ENCODE measurements at regions not wholly inside any gene's neighbourhood (a gene's known extent, or its start where the extent isn't known, plus 50 kb on each side); places are given as distances from the start of the nearest gene placed in this dataset.

GRCh38 chr4:22196551-22196950, 248.0 kb upstream of the KCNIP4 start:
- H3K9me3 ChIP-seq (ENCODE audit: control insufficient read depth, insufficient read depth, low read depth, low read length), result no peaks in the 10 kb centered on the region
- H3K4me3 ChIP-seq (ENCODE audit: low read depth, low read length), result no peak overlapping the region
- H3K4me1 ChIP-seq (ENCODE audit: control insufficient read depth, insufficient read depth, low read length), result no peaks in the 10 kb centered on the region
- POLR2A ChIA-PET, result no interaction called here
- TF ChIP-seq RBAK (tag by site-specific recombination; IDR thresholded peaks at IDR 0.05) (no peak), ZNF132 (tag by site-specific recombination; IDR thresholded peaks at IDR 0.05; ENCODE audit: borderline replicate concordance) (no peak), KLF8 (tag by site-specific recombination; IDR thresholded peaks at IDR 0.05) (no peak), ZNF585B (tag by site-specific recombination; IDR thresholded peaks at IDR 0.05) (no peak), ZNF621 (tag by site-specific recombination; IDR thresholded peaks at IDR 0.05) (no peak), ZNF274 (IDR thresholded peaks at IDR 0.05; ENCODE audit: low read length) (no peak), ZNF274 (tag by site-specific recombination; IDR thresholded peaks at IDR 0.05; ENCODE audit: borderline replicate concordance) (no peak), WT1 (tag by site-specific recombination; IDR thresholded peaks at IDR 0.05) (no peak), HOXD13 (CRISPR knock-in tag; IDR thresholded peaks at IDR 0.05; ENCODE audit: borderline replicate concordance) (no peak), ZSCAN18 (tag by site-specific recombination; IDR thresholded peaks at IDR 0.05) (no peak), ZNF16 (tag by site-specific recombination; IDR thresholded peaks at IDR 0.05; ENCODE audit: low read depth) (no peak), ZNF37A (tag by site-specific recombination; IDR thresholded peaks at IDR 0.05) (no peak), ZNF366 (tag by site-specific recombination; conservative IDR thresholded peaks at IDR 0.05) (no peak)
- no peaks in the 10 kb centered on the region for H3K36me3 ChIP-seq (ENCODE audit: control insufficient read depth in 2 of 2, insufficient read depth in 1 of 2, low read length in 2 of 2)
- H3K27ac ChIP-seq (ENCODE audit: extremely low read depth, low read depth, low read length), result no peak overlapping the region
- CTCF ChIA-PET, result no interaction called here

GRCh38 chr4:22192084-22192511, 243.5 kb upstream of the KCNIP4 start:
- Histone ChIP-seq H3K4me1 (ENCODE audit: control insufficient read depth, insufficient read depth, low read length) (no peaks in the 10 kb centered on the region), H3K9me3 (ENCODE audit: control insufficient read depth, insufficient read depth, low read depth, low read length) (no peaks in the 10 kb centered on the region), H3K36me3 (ENCODE audit: control insufficient read depth in 2 of 2, insufficient read depth in 1 of 2, low read length in 2 of 2) (no peaks in the 10 kb centered on the region), H3K27ac (ENCODE audit: extremely low read depth, low read depth, low read length) (no peak overlapping the region), H3K4me3 (ENCODE audit: low read depth, low read length) (no peak overlapping the region)
- TF ChIP-seq ZNF341 (tag by site-specific recombination; IDR thresholded peaks at IDR 0.05; ENCODE audit: low read depth), result no peak
- no peak for TF ChIP-seq ZNF654 (tag by site-specific recombination; IDR thresholded peaks at IDR 0.05; ENCODE audit: low read depth)
- TF ChIP-seq PRDM6 (tag by site-specific recombination; IDR thresholded peaks at IDR 0.05), result no peak
- no peak for TF ChIP-seq ZNF626 (tag by site-specific recombination; IDR thresholded peaks at IDR 0.05)
- no peak for TF ChIP-seq ZNF324 (tag by site-specific recombination; IDR thresholded peaks at IDR 0.05)
- no peak for TF ChIP-seq ZNF776 (tag by site-specific recombination; IDR thresholded peaks at IDR 0.05; ENCODE audit: borderline replicate concordance)
- TF ChIP-seq KLF1 (tag by site-specific recombination; IDR thresholded peaks at IDR 0.05), result no peak
- no peak for TF ChIP-seq ZNF221 (tag by site-specific recombination; IDR thresholded peaks at IDR 0.05; ENCODE audit: borderline replicate concordance)
- TF ChIP-seq OSR2 (tag by site-specific recombination; IDR thresholded peaks at IDR 0.05), result no peak
- no peak for TF ChIP-seq ZNF18 (tag by site-specific recombination; IDR thresholded peaks at IDR 0.05)
- no peak for TF ChIP-seq SP3 (tag by site-specific recombination; IDR thresholded peaks at IDR 0.05)
- TF ChIP-seq IKZF3 (tag by site-specific recombination; IDR thresholded peaks at IDR 0.05), result no peak
- TF ChIP-seq ZNF292 (tag by site-specific recombination; IDR thresholded peaks at IDR 0.05; ENCODE audit: borderline replicate concordance, low read depth), result no peak
- no peak for TF ChIP-seq ZBTB1 (tag by site-specific recombination; IDR thresholded peaks at IDR 0.05)
- no peak for TF ChIP-seq TCF7L2 (IDR thresholded peaks at IDR 0.05; ENCODE audit: borderline replicate concordance, low read depth, low read length)
- no peak for TF ChIP-seq ZNF596 (tag by site-specific recombination; IDR thresholded peaks at IDR 0.05)
- no peak for TF ChIP-seq ZNF121 (tag by site-specific recombination; IDR thresholded peaks at IDR 0.05)
- ChIA-PET POLR2A (no interaction called here), CTCF (no interaction called here)

Data from HEK293 (cell line).